ENCODE measurements at regions not wholly inside any gene's neighbourhood (a gene's known extent, or its start where the extent isn't known, plus 50 kb on each side); places are given as distances from the start of the nearest gene placed in this dataset.

- TF ChIP-seq, protein P1, sequence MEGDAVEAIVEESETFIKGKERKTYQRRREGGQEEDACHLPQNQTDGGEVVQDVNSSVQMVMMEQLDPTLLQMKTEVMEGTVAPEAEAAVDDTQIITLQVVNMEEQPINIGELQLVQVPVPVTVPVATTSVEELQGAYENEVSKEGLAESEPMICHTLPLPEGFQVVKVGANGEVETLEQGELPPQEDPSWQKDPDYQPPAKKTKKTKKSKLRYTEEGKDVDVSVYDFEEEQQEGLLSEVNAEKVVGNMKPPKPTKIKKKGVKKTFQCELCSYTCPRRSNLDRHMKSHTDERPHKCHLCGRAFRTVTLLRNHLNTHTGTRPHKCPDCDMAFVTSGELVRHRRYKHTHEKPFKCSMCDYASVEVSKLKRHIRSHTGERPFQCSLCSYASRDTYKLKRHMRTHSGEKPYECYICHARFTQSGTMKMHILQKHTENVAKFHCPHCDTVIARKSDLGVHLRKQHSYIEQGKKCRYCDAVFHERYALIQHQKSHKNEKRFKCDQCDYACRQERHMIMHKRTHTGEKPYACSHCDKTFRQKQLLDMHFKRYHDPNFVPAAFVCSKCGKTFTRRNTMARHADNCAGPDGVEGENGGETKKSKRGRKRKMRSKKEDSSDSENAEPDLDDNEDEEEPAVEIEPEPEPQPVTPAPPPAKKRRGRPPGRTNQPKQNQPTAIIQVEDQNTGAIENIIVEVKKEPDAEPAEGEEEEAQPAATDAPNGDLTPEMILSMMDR (IDR thresholded peaks at IDR 0.05), result no peak
- TF ChIP-seq POLR2A (IDR thresholded peaks at IDR 0.05), result no peak
These were observed 115.3 kb upstream of the MYO3A start for GRCh38 chr10:25818751-25819150.
